22Rv1 (cell line): ENCODE measurements at regions not wholly inside any gene's neighbourhood (a gene's known extent, or its start where the extent isn't known, plus 50 kb on each side); places are given as distances from the start of the nearest gene placed in this dataset.

Source experiments
- H3K27ac ChIP-seq: fragments of 450-650 bp; 2 replicates; pipeline ENCODE4 v1.5.1; 2017
- ZFX ChIP-seq: fragments of 450-650 bp; IDR thresholded peaks from 2 replicates; pipeline ENCODE4 v1.6.1; 2017; ENCODE audit warnings: antibody characterized with exemption, borderline replicate concordance
- TF ChIP-seq, protein P1 (sequence below): fragments of 450-650 bp; IDR thresholded peaks from 2 replicates; pipeline ENCODE4 v1.5.1; 2017; ENCODE audit warnings: mild to moderate bottlenecking

- TF ChIP-seq, protein P1, sequence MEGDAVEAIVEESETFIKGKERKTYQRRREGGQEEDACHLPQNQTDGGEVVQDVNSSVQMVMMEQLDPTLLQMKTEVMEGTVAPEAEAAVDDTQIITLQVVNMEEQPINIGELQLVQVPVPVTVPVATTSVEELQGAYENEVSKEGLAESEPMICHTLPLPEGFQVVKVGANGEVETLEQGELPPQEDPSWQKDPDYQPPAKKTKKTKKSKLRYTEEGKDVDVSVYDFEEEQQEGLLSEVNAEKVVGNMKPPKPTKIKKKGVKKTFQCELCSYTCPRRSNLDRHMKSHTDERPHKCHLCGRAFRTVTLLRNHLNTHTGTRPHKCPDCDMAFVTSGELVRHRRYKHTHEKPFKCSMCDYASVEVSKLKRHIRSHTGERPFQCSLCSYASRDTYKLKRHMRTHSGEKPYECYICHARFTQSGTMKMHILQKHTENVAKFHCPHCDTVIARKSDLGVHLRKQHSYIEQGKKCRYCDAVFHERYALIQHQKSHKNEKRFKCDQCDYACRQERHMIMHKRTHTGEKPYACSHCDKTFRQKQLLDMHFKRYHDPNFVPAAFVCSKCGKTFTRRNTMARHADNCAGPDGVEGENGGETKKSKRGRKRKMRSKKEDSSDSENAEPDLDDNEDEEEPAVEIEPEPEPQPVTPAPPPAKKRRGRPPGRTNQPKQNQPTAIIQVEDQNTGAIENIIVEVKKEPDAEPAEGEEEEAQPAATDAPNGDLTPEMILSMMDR = no peak
- no peak for TF ChIP-seq ZFX
- no peak overlapping the region for H3K27ac ChIP-seq
These were observed 204.5 kb upstream of the ASIC2 start for GRCh38 chr17:33497623-33498022.

DNA sequence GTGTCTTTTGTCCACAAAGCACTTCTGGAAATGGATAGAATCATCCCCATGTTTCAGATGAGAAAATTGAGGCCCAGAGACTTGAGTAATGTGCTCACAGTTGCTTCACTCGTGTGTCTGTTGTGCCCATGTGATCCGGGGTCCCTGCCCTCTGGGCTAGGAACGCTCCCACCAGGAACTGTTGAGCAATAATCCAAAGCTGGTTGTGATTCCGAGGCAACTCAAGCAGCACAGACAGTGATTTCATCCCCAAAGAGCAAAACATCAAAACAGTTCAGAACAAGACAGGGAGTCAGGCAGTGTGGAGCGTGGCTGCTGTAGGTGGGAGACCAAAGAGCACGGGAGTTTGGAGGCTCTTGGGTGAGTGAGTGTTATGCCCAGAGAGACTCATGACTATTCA lies 205.0 kb upstream of the ASIC2 start:
- no peak overlapping the region for H3K27ac ChIP-seq
- TF ChIP-seq ZFX = no peak

DNA sequence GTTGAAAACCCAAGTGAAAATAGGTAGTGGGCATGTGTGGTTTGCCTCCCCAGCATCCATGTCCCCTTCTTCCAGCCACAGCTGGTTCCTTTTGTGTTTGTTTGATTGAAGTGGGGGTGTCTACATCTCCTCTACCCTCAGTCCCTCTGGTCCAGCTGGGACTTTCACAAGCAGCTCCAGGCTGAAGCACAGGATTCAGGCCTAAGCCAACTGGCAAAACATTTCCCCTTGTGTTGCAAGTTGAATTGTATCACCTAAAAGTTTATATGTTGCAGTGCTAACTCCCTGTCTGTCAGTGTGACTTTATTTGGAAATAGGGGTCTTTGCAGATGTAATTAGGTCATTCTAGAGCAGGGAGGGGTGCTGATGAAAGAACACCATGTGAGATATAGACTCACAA lies 205.9 kb upstream of the ASIC2 start:
- no peak for TF ChIP-seq ZFX
- TF ChIP-seq, protein P1 = no peak
- H3K27ac ChIP-seq = no peak overlapping the region

DNA sequence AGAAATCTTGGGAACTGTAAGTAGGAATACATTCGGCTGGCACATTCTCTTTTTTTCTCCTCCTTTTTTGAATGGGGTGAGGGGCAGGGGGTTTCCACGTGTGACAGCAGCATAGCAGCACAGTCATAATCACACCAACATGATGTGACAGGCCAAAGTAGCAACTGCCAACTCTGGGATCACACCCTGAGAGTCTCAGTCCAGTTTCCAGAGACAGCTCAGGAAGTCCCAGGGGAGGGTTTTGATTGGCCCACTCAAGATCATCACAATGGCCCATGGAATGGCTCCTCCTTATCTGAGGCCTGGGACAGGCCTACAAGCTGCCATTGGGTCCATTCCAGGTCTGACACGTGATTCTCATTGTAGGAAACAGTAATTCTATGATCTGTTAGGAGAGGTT lies 207.1 kb upstream of the ASIC2 start:
- TF ChIP-seq, protein P1 = no peak
- TF ChIP-seq ZFX = no peak

DNA sequence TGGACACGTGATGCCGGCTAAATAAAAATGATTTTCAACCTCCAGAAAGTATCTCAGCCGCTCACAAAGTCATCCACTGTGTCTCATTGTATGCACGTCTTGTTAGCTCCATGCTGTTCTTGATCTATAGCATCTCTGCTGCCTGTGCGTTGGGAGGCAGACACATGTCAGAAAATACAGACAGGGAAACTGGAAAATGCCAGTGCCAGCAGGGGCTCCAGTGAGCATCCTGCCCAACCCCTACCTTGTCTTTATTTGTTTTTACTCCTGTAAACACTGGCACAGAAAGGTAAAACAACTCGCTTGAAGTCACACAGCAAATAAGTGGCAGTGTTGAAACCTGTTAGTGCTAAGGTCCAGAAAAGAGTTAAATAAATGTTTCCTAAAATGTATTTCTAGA lies 208.1 kb upstream of the ASIC2 start:
- TF ChIP-seq ZFX = no peak
- TF ChIP-seq, protein P1 = 0 out of 2 replicates have a peak, but pooled peaks have one; percentile 6
- no peak overlapping the region for H3K27ac ChIP-seq

More for the DNA sequence above, 207.1 kb upstream of the ASIC2 start:
- H3K27ac ChIP-seq = no peak overlapping the region

DNA sequence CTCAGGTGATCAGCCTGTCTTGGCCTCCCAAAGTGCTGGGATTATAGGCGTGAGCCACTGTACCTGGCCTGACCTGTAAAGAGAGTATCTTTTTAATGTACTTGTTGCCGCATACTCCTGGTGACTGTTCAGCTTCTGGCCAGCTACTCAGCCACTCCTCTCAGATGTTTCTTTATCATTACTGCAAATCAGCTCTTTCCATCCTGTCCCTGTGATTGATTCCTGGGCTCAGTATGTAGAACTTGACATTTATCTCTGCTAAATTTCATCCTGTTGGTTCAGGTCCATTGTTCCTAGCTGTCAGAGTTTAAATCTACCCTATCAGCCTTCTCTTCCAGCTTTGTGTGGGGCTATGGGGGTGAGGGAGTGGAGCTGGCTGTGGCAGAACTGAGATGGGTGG lies 211.5 kb upstream of the ASIC2 start:
- no peak for TF ChIP-seq ZFX
- TF ChIP-seq, protein P1 = no peak
- no peak overlapping the region for H3K27ac ChIP-seq

GRCh38 chr17:33506889-33507650 lies 214.0 kb upstream of the ASIC2 start:
- TF ChIP-seq, protein P1 = no peak
- TF ChIP-seq ZFX = no peak

GRCh38 chr17:33508215-33508614 lies 215.1 kb upstream of the ASIC2 start:
- TF ChIP-seq ZFX = no peak
- TF ChIP-seq, protein P1 = no peak
- H3K27ac ChIP-seq = no peak overlapping the region

More at GRCh38 chr17:33506889-33507650, 214.0 kb upstream of the ASIC2 start:
- H3K27ac ChIP-seq = no peak overlapping the region
